ENCODE measurements at regions not wholly inside any gene's neighbourhood (a gene's known extent, or its start where the extent isn't known, plus 50 kb on each side); places are given as distances from the start of the nearest gene placed in this dataset.

DNA sequence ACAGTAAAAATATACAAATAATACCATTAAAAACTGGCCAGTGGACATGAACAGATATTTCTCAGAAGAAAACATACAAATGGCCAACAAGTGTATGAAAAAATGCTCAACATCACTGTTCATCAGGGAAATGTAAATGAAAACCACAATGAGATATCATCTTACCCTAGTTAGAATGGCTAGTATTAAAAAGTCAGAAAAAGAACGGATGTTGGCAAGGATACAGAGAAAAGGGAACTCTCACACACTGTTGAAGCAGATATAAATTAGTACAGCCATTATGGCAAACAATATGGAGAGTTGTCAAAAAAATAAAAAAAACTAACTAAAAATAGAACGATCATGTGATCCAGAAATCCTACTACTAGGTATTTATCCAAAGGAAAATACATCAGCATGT lies 222.7 kb upstream of the NAALADL2 start:
- TF ChIP-seq CEBPB (IDR thresholded peaks at IDR 0.05), result no peak
- no peak for TF ChIP-seq EGR1 (IDR thresholded peaks at IDR 0.05)
- no peak for TF ChIP-seq TCF12 (IDR thresholded peaks at IDR 0.05; ENCODE audit: low read depth)
- TF ChIP-seq YY1 (IDR thresholded peaks at IDR 0.05; ENCODE audit: low read depth), result no peak
- TF ChIP-seq RAD21 (IDR thresholded peaks at IDR 0.05; ENCODE audit: low read depth), result no peak
- no peak for TF ChIP-seq TAF1 (IDR thresholded peaks at IDR 0.05; ENCODE audit: low read depth)
- TF ChIP-seq, protein P1, sequence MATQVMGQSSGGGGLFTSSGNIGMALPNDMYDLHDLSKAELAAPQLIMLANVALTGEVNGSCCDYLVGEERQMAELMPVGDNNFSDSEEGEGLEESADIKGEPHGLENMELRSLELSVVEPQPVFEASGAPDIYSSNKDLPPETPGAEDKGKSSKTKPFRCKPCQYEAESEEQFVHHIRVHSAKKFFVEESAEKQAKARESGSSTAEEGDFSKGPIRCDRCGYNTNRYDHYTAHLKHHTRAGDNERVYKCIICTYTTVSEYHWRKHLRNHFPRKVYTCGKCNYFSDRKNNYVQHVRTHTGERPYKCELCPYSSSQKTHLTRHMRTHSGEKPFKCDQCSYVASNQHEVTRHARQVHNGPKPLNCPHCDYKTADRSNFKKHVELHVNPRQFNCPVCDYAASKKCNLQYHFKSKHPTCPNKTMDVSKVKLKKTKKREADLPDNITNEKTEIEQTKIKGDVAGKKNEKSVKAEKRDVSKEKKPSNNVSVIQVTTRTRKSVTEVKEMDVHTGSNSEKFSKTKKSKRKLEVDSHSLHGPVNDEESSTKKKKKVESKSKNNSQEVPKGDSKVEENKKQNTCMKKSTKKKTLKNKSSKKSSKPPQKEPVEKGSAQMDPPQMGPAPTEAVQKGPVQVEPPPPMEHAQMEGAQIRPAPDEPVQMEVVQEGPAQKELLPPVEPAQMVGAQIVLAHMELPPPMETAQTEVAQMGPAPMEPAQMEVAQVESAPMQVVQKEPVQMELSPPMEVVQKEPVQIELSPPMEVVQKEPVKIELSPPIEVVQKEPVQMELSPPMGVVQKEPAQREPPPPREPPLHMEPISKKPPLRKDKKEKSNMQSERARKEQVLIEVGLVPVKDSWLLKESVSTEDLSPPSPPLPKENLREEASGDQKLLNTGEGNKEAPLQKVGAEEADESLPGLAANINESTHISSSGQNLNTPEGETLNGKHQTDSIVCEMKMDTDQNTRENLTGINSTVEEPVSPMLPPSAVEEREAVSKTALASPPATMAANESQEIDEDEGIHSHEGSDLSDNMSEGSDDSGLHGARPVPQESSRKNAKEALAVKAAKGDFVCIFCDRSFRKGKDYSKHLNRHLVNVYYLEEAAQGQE (IDR thresholded peaks at IDR 0.05; ENCODE audit: low read depth), result no peak
- TF ChIP-seq FOXM1 (IDR thresholded peaks at IDR 0.05; ENCODE audit: borderline replicate concordance, low read depth), result no peak
- TF ChIP-seq TEAD4 (IDR thresholded peaks at IDR 0.05), result no peak
- TF ChIP-seq CREB1 (IDR thresholded peaks at IDR 0.05; ENCODE audit: low read depth), result no peak
- TF ChIP-seq, protein P2, sequence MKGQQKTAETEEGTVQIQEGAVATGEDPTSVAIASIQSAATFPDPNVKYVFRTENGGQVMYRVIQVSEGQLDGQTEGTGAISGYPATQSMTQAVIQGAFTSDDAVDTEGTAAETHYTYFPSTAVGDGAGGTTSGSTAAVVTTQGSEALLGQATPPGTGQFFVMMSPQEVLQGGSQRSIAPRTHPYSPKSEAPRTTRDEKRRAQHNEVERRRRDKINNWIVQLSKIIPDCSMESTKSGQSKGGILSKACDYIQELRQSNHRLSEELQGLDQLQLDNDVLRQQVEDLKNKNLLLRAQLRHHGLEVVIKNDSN (IDR thresholded peaks at IDR 0.05), result no peak
- no peak for TF ChIP-seq MAX (IDR thresholded peaks at IDR 0.05)
- no peak for TF ChIP-seq ZBTB7A (IDR thresholded peaks at IDR 0.05; ENCODE audit: low read depth)
- TF ChIP-seq EP300 (IDR thresholded peaks at IDR 0.05; ENCODE audit: borderline replicate concordance), result no peak
- no peak for TF ChIP-seq NFIC (IDR thresholded peaks at IDR 0.05)

DNA sequence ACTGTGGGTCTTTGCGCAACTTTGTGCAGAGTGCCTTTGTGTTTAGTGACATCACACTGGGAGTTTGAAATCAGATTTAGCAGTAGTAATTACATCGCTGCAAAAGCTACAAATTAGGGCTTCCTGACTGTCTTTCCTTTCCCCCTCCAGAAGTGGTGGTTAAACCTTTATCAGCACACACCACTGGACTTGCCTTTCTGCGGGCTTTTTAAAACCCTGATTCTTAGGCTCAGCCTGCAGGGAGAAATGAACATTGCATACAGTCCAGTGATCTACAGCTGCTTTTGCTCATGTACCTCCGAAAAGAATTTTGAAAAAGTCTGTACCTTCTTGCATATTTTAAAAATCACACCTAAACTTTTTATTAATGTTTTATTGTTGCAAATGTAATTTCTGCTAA lies 219.7 kb upstream of the NAALADL2 start:
- TF ChIP-seq, protein P1 (IDR thresholded peaks at IDR 0.05; ENCODE audit: low read depth), result no peak
- TF ChIP-seq EP300 (IDR thresholded peaks at IDR 0.05; ENCODE audit: borderline replicate concordance), result no peak

DNA sequence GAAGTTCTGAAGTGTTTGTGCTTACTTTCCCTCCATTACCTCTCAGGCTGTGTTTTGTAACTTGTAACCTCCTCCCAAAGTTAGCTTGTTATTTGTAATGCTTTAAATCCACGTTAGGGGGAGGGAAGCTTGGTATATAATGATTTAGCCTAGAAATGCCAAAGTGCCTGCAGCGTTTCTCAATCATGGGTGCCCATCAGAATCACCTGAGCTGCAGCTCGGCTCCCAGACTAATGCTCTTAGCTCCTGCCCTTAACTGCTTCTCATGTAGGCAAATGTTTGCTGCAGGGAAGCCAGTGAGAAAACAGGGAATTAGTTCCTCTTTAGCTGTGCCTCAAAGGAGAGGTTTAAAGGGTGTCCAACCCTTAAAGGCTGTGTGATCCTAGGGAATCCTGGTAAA lies 219.2 kb upstream of the NAALADL2 start:
- TF ChIP-seq RAD21 (IDR thresholded peaks at IDR 0.05; ENCODE audit: low read depth), result no peak
- TF ChIP-seq CEBPB (IDR thresholded peaks at IDR 0.05), result no peak
- no peak for TF ChIP-seq ZBTB7A (IDR thresholded peaks at IDR 0.05; ENCODE audit: low read depth)
- TF ChIP-seq YY1 (IDR thresholded peaks at IDR 0.05; ENCODE audit: low read depth), result no peak
- TF ChIP-seq TEAD4 (IDR thresholded peaks at IDR 0.05), result no peak

GRCh38 chr3:174640932-174641331 lies 218.2 kb upstream of the NAALADL2 start:
- TF ChIP-seq, protein P1 (IDR thresholded peaks at IDR 0.05; ENCODE audit: low read depth), result no peak
- TF ChIP-seq TEAD4 (IDR thresholded peaks at IDR 0.05) (no peak), CEBPB (IDR thresholded peaks at IDR 0.05) (no peak)

- TF ChIP-seq, protein P2 (IDR thresholded peaks at IDR 0.05), result no peak
- TF ChIP-seq TAF1 (IDR thresholded peaks at IDR 0.05; ENCODE audit: low read depth) (no peak), NFIC (IDR thresholded peaks at IDR 0.05) (no peak), ZBTB7A (IDR thresholded peaks at IDR 0.05; ENCODE audit: low read depth) (no peak), YY1 (IDR thresholded peaks at IDR 0.05; ENCODE audit: low read depth) (no peak), RAD21 (IDR thresholded peaks at IDR 0.05; ENCODE audit: low read depth) (no peak), EP300 (IDR thresholded peaks at IDR 0.05; ENCODE audit: borderline replicate concordance) (no peak), FOXM1 (IDR thresholded peaks at IDR 0.05; ENCODE audit: borderline replicate concordance, low read depth) (no peak), TEAD4 (IDR thresholded peaks at IDR 0.05) (no peak), MAX (IDR thresholded peaks at IDR 0.05) (no peak), TCF12 (IDR thresholded peaks at IDR 0.05; ENCODE audit: low read depth) (no peak), CEBPB (IDR thresholded peaks at IDR 0.05) (no peak), CREB1 (IDR thresholded peaks at IDR 0.05; ENCODE audit: low read depth) (no peak), EGR1 (IDR thresholded peaks at IDR 0.05) (no peak)
- TF ChIP-seq, protein P1 (IDR thresholded peaks at IDR 0.05; ENCODE audit: low read depth), result no peak
These were observed 214.8 kb upstream of the NAALADL2 start for GRCh38 chr3:174644287-174644686.
